Posterior cingulate gyrus (tissue), 11 donors: ENCODE measurements at regions not wholly inside any gene's neighbourhood (a gene's known extent, or its start where the extent isn't known, plus 50 kb on each side); places are given as distances from the start of the nearest gene placed in this dataset.

Experiments used
- DNase-seq, 10 donors: peaks; one replicate each; pipeline versions ENCODE4 v3.0.0 to v3.0.0-alpha.2; 2020 to 2021; ENCODE audit warnings: mixed read lengths in 3 of 10
- intact Hi-C: fragments of 100-400 bp; cut with DNase I; formaldehyde crosslinking; loops from one replicate; pipeline ENCODE4 v1.15.1; 2023

DNA sequence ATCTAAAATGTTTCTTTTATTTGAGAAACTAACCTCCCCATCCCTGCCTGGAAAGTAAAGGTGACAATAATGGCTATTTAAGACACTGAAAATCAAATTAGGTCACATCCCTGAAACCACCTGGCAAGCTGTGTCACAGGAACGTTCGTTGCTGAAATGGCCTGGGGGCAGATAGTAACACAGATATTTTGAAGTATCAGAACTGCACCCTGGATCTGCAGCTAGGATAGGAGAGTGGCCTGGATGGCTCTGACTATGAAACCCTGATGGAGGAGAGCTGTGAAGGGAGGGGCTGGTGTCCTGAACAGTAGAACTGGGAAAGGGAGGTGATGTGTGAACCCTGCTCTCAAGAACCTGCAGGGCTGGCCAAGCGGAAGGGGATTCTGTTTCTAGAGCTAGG lies 648.3 kb upstream of the CFAP20DC start:
- intact Hi-C loops, result no loop called here
- DNase-seq, result no peak

DNA sequence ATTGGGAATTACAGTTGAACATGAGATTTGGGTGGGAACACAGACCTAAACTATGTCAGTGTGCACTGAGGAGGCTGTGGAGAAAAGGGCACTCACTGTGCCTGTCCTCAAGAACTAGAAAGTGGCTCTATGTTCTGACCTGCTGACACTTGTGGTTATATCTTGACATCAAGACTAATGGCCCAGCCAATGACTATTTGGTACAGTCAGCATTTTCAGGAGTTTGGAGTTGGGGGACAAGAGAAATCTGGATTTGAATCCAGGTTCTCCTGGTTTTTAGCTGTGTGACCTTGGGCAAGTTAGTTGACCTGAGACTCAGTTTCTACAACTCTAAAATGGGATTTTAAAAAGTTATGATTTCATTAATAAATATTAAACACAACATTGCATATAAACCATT lies 647.0 kb upstream of the CFAP20DC start:
- intact Hi-C loops, result no loop called here

DNA sequence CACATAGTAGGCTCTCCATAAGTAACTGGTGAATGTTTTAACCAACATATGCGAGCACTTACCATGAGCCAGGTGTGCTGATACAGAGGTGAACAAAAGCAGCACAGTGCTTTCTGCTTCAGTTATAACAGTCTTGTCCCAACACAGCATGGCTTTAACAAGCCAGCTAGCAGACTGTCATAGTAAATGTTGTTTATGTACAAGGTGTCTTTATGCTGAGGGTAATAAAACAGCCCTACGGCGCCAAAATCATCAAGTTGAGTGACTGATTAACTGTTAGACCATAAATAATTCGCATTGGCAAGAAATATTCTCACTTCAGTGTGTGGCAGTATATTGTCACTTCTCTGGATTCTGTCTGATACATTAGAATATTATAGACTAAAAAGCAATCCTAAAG lies 646.0 kb upstream of the CFAP20DC start:
- DNase-seq, result no peak
- intact Hi-C loops, result no loop called here

More for the DNA sequence above, 647.0 kb upstream of the CFAP20DC start:
- DNase-seq, result no peak

DNA sequence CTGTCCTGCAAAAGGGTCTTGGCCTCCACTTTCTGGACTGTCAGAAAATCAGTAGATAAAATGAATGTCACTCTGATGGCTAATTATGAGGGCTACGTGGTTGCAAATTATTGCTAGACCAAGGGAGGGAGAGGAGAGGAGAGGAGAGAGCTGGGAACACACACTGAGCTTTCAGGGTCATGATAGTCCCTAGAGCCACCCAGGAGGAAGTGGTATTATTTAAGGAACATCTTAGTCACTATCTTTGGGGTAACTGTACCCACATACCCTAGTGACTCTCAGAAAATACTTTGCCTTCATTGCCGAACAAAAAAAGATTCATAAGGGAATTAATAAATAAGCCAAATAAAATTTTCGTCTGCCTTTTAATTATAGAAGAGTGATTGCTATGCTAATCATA lies 642.3 kb upstream of the CFAP20DC start:
- intact Hi-C loops, result no loop called here
- no peak for DNase-seq

DNA sequence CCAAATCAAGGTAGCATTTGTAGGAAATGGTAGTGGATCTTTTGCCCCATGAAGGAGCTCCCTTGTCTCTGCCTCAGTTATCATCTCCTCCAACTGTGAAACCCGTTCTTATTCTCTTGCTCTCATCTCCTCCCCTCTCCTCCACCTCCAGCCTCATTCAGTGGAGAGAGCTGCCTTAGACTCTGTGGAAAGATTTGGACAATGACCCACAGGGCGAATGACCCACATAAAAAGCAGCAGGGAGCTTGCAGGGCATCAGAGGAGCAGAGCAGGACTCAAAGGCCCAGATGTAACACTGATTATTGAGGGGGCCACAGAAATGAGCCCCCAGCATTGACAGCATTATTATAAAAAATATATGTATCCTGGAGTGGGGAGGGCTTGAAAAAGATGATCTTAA lies 641.1 kb upstream of the CFAP20DC start:
- intact Hi-C loops, result no loop called here

DNA sequence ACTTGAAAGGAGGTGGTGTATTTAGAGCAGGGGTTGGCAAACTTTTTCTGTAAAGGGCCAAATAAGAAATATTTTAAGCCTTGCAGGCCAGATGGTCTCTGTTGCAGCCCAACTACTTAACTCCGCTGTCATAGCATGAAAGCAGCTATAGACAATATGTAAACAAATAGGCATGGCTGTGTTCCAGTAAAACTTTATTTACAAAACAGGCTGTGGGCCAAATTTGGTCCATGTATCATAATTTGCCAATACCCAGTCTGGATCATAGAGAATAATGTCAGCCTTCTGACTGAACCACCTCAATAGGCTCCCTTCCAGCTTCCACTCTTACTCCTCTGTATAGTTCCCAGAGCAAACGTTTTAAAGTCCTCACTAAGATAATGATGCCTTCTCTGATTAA lies 638.8 kb upstream of the CFAP20DC start:
- no peak for DNase-seq
- intact Hi-C loops, result no loop called here

More for the DNA sequence above, 641.1 kb upstream of the CFAP20DC start:
- no peak for DNase-seq

DNA sequence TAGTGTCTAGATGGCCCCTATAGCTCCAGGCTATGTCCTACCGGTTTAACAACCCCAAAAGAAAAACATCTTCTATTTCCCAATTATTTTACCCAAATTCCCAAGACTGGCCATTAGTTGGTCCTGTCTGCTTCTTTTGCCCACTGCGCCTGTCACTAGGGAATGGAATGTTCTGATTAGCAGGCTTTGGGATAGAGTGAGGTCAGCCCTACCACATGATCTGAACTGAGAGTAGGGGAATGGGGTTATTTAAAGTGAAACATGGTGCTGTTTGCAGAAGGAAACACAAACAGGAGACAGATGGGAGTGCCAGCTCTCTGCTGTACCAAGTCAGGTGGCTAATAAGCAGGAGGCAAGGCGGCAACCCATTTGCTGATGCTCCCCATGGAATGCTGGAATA lies 635.6 kb upstream of the CFAP20DC start:
- no peak for DNase-seq
- intact Hi-C loops, result no loop called here

DNA sequence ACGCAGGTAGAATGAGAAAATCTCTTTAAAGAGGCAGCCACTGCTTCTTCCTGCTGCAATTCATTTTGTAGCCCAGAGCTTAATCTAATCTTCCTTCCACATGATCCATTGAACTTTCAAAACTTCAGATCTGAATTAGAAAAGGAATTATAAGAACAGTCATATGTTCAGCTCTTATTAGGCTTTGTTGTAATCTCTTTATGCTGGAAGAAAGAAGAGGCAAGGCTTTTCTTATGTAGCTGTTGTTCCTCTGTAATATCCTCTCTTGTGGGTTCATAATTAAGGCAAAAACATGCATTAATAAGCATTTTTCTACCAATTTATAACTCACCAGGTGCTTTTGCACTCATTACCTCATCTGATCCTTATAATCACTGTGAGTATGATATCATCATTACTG lies 634.9 kb upstream of the CFAP20DC start:
- no peak for DNase-seq
- intact Hi-C loops, result no loop called here

DNA sequence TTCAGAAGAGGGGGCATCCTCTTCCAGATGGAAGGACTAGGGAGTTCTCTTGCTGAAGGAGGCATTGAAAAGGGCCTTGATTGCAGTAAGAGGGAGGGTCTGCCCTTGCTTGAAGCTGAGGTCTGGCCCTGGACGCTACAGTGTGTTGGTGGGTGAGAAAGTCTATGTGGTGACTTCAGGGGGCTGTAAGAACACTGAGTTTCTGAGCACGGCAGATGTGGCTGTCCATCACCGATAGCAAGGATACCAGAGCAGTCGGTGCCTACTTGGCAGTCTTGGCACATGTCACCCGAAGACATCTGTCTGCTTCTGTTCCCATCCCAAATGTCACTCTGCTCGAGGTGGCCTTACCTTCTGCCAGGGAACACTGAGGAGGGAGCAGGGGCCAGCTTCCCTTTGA lies 631.1 kb upstream of the CFAP20DC start:
- DNase-seq, result no peak

DNA sequence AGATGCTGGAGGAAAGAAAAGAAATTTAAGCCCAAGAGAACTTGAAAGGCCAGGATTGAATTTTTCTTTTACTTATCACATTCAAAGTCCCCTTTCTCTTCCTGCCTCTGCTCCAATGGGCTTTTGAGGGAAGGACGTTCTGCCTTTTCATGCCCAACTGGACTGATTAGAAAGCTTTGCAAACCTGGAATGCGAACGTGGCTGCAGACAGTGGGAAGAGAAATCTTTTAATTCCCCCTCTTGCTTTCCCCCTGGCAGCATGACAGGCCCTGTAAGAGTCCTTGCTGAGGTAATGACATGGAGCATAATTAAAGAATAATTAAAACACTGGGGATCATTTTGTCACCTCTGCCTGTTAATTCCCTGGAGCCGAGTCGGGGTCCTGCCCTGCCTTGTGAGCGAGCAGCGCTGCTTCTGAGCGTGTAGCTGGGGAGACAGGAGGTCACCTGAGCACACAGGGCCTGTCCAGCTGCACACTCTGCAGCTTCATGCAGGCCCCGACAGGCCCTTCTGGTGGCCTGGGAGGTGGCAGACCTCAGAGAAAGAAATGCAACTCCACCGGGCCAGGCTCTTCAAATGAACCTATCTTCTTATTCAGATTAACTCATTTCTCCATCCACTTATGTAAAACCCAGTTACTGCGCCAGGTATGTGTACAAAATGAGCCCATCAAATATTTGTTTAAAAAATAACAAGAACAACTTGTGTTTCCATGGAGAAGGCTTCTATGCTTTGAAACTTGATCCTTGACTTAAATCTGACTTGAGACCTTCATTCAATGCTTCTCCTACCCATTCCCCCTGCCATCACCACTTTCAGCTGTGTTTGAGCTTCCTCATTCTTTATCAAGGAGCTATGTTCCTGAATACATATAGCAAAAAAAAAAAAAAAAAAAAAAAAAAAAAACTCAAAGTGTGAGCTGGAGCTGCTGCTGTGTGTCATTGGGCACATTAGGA lies 628.2 kb upstream of the CFAP20DC start:
- DNase-seq, result no peak
- intact Hi-C loops, result no loop called here

More for the DNA sequence above, 631.1 kb upstream of the CFAP20DC start:
- intact Hi-C loops, result no loop called here

DNA sequence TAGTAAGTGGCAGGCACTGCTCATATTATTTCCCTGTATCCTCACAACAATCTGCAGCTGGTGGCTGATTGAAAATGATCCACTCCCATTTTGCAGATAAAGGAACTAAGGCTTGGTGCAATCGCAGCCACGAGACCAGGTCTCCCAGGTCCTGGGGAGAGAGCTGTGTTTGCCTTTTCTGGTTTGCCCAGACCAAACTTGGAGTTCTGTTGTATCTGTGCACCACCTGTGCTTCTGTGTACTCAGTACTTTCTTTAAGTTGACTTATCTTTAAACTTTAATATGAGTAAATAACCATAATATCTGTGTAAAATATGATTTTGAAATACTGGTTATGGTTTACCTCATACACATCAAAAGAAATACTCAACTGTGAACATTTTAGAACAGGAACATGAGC lies 625.7 kb upstream of the CFAP20DC start:
- intact Hi-C loops, result no loop called here
- no peak for DNase-seq

DNA sequence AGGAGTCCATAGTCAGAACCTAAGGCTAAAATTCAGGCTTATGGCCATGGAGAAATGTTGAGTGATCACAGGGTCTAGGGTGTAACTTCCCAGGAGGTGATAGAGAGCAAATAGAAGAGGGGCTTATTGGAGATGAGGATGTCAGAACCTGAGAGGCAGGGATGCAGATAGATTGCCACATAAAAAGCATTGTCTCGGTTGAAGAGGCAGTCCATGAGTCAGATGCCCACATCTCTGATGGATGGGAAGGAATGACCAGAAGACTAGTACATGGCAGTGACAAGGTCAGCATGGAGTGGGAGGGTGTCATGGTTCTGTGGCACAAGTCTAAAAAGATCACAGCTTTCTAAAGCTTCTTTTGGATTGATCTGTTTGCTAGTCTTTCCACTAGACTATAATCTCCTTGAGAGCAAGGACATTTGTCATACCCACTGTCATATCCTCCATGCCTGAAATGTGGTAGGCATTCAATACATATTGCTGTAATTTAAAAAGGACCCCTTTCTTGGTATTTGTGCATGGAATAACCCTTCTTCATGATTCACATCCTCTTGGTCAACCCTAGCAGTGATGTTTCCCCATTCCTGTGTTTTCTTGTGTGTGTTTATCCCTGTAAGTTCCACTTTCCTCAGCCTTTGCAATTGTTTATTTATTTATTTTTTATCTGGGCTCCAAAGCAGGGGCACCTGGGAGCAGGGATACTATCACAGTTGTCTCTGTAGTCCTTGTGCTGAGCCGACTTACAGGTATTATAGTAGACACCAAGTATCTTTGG lies 613.4 kb upstream of the CFAP20DC start:
- no peak for DNase-seq
- intact Hi-C loops, result no loop called here

DNA sequence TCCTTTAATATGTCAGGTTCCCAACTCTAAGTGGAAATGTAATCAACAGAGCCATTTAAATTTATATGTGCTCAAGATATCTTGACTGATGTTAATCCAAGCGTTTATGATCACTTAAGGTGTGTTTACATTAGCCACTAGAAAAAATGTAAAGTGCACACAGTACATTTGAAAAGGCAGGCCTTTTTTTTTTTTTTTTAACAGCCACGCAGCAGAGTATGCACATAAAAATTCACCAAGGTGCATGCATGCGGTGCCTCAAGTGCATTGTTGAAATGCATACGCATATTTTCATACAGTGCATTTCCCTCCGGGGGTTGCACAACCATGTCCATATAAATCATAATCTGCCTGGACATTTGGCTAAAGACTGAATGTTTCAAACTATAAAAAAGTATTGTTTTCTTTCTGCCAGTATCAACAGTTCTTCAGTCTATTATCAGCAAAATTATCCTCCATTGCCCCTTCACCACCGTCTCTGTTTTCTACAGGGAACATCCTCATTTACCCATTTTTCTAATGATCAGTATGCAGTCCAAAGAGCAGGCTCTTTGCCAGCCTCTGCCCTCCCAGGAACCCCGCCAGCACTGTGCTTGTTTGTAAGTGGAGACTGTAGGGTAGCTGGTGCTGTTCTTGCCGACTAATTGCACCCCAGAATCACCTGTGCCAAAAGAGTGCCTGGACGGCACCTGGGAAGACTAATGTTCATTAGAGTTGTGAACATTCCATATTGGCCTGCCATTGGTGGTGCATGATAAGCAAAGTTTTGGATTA lies 611.2 kb upstream of the CFAP20DC start:
- intact Hi-C loops, result no loop called here
- DNase-seq, result peak in 1 of 10 donors; percentile 27

DNA sequence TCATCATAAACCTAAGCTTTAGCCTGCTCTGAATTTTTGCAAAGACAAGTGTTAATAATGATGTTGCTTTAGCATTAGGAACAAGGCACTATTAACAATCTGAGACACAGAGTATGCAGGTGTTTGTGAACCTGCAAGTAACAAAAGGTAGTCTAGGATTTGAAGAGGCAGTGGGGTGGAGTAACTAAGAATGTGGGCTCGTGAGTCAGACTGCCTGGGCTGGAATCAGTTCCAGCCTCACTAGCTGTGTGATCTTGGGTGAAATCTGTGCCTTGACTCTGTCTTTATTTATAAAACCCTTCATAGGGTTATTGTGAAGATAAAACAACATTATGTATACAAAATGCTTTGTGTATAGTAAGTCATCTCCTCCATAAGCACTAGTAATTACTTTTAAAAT lies 610.6 kb upstream of the CFAP20DC start:
- intact Hi-C loops, result no loop called here
- no peak for DNase-seq

DNA sequence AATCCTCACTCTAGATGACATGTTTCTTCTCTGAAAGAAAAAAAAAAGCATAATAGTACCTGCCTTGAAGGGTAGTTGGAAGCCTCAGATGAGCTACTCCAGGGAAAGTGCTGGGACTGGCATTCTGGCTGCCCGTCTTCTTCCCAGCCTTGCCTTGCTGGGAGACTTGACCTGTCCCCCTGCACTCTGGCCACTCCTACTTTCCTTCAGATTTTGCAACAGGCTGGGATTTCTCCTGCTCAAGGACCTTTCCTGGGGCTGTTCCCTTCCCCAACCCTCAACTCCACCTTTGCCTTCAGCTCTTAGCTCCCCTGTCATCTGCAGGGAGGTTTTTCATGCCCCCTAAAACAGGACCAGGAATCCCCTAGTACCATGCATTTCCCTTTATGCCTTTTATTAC lies 609.9 kb upstream of the CFAP20DC start:
- no peak for DNase-seq
- intact Hi-C loops, result no loop called here

DNA sequence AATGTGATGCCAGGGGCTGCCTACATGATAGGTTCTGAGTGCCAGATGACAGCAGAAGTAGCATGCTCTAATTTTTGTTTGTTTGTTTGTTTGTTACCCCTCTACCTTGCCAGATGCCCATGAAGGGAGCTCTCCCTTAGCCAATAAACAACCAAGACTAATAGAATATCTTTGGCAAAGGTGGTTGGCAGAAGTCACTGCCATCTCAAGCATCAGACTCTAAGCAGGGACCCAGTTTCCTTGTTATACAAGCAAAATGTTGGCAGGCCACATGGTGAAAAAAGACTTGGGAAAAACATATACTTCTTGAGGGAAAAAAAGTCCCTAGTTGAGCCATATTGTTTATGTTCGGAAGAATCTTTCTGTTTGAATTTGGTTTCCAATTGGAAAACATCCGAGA lies 609.0 kb upstream of the CFAP20DC start:
- no peak for DNase-seq
- intact Hi-C loops, result no loop called here

DNA sequence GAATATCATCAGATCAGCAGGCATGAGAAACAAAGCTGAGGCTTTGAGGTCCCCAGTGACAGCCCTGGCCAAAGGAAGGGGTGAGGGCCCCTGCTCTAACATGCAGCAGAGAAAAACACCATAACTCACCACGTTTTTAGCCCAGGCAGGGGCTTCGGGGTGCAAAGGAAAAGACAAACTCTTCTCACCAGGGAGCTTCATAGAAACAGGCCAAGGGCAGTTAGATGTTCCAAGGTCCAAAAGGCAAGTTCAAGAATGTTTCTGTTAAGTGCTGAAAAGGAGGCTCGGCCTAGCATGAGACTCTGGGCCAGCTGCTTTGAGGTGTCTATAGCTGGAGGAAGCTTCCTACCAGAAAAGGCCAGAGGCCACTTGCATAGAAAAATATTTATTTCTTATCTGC lies 608.4 kb upstream of the CFAP20DC start:
- intact Hi-C loops, result no loop called here

DNA sequence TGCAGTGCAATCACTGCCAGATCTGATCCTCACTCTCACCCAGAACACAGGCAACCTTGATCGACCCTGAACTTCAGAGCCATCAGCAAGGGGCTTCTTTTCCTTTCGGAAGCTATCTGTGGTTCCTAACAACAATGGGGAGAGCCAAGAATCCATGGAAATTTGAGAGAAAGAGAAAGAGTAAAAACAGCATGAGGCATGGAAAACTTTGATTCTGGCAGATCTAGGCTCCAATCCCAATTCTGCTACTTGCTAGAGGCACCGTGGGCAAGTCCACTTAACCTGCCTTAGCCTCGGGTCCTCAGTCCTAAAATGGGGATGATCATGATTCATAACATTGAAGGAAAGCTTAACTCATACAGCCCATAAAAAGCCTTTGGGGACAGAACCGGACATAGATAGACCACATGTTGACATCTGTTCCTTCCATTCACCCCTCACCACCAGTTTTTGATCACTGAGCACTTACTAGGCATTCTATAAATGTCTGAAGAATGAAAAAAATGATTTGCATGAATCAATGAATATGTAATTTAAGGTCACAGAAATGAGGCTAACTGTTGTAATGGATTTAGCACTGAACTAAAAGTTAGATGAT lies 605.7 kb upstream of the CFAP20DC start:
- no peak for DNase-seq
- intact Hi-C loops, result no loop called here

More for the DNA sequence above, 608.4 kb upstream of the CFAP20DC start:
- no peak for DNase-seq

DNA sequence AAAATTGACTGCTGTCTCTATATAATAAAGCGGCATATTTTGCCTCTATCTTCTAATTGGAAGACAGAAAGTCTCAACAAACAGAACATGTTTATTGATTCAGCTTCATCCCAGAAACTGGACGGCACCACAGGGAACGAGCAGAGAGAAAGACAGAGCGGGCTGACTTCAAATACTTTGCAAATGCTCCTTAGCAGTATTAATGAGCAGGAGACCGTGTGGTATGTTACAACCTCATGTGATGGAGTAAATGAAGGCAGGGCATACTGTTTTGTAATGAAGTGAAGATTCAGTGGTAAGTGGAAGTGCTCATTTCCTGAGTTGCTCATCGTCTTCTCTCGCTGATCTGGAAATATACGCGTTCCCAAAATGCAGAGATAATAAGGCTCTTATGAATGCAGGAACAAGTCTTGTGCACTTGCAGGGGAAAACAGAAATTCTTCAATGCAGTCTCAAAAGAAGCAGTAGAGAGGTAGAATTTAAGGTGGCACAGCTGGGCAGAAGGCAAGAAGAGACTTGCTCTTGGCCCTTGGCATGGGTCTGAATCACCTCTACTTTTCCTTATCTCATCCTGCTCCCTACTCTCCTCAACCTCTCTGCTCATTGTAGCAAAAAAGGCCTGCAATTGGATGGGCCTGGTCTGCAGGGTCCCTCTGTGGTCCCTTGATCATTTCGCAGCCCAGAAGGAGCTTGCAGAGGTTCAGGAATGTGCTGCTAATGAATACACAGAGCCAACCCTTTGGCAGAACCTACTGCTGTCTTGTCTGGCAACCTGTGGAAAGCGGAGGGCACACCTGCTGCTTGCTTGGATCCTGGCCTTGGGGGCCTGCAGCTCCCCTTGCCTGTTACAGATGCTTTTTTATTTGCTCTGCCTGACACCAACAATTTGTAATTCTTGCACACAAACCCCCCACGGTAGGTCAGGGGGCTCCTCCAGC lies 604.9 kb upstream of the CFAP20DC start:
- intact Hi-C loops, result no loop called here

DNA sequence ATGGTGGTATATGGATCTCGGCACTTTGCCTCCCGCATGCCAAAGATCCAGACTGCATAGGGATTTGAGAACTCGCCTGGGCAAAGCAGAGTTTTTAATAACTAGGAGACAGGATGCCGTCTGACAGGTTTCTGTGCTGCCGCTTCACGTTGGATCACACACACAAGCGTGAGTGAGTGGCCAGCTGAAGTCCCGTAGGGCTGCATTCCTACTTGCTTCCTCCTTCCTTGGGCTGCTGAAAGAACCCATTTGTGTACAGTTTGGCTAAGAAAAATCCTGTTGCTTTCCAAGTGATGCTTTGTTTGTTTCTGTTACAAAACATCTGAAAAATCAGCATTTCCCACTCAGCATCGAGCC lies 604.3 kb upstream of the CFAP20DC start:
- intact Hi-C loops, result no loop called here
- DNase-seq, result no peak

More for the DNA sequence above, 604.9 kb upstream of the CFAP20DC start:
- no peak for DNase-seq
